ENCODE measurements at regions not wholly inside any gene's neighbourhood (a gene's known extent, or its start where the extent isn't known, plus 50 kb on each side); places are given as distances from the start of the nearest gene placed in this dataset.
"Not testable (repeated sequence)": the region's sequence is repeated elsewhere in the genome, so short reads cannot be mapped to it uniquely, and the experiment has no call there.

DNA sequence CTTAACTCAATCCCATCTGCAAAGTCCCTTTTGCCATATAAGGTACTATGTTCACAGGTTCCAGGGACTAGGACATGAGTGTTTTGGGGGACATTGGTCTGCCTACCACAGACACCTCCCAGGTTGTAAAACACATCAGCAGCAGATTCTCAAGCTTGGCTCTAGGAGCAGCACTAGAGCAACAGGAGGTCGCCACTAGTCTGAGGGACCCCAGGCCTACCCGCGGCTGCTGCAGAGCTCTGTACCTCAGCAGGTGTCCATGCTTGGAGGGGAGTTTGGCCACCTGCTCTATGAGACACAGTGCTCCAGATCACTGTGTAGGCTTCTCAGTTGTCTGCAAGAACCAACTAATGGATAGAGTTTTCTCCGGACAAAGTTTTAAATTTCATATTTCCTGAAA is 262.2 kb upstream of the ARRDC3 start:
- DNase-seq = no peak

DNA sequence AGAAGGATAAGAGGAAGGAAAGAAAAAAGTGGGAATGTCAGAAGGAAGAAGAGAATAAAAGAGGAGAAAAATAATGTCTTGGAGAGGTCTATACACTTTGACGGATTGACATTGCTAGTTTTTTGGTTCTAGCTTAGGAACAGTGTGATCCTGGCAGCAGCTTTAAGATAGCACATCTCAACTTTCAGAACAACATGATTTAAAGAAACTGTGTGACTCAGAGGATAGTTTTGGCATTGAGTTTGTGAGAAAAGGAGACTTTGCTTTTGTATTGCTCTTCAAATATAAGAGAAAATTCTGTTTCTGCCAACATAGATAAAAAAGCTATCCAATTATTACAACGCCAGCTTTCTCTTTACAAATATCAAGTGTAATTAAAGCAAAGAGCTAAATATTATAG is 260.7 kb upstream of the ARRDC3 start:
- DNase-seq = no peak

DNA sequence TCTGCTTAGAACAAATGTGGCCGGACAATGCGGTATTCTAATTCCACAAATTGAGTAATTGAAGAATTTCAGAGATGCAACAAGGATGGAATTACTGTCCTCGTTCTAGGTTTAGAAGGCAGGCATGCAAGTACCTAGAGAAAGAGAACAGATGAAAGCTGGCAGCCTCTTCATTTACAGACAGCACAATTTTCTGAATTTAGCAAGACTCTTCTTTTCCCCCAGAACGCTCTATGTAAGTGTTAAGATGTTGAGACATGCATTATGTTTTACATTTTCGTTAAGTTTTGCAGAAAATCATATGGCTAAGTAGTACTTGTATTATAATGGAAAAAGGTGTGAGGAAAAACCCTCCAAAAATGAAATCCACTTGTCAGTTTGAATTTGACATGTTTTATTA is 259.5 kb upstream of the ARRDC3 start:
- DNase-seq = no peak

DNA sequence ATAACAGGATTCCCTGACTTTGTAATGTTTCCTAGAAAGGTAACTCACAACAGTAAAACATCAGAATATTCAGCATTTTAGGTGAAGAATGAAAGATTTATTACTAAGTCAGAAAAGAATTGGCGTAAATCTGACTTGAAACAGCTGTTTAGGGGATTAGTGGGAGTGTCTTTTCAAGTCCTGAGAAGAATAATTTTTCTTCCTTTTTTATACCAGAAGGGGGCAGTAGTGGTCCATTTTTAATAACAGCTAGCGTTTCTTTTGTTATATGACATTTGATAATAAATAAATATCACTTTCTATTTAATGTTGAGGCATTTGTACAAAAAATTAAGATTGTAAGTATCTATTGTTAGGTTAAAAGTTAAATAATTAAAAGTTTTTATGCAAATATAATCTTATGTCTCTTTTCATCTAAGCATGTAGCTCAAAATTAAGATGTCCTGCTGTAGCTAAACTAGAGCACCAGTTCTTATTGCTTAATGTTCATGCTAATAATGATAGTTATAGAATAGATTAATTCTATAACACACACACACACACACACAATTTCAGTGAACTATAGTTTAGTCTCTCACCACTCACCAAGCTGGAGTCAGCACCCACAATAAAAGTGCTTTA is 258.7 kb upstream of the ARRDC3 start:
- no peak for DNase-seq

DNA sequence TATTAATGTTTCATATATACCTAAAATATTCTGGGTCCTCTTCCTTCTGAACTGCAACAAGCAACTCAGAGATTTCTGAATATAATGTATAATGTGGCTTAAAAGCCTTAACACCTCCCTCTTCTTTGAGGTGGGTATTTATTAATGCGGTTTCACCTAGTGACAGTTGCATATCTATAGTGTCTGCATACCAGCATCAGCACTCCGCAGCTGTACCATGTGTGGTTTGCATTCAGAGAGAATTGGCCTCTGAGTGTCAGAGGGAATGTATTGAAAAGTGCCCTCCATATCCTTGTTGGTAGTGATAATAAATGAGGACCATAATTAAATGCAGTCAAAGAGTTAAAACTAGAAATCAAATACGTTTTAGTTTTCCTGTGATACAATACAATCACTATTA is 256.6 kb upstream of the ARRDC3 start:
- no peak for DNase-seq

DNA sequence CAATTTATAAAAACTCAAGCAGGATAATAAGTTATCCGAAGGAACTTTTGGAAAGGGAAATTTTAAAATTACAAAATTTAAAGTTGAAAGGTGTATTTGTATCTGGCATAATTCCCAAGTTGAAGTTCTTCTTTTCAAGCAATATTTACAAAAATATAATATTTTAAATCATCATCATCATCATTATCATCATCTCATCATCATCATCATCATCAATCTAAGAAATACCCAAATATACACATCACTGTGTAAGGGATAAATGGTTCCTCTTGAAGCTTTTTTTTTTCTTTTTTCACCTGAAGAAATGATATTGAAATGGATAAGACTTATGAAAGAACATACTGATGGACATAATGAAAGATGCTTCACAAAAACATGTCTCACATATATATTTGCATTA is 254.9 kb upstream of the ARRDC3 start:
- no peak for DNase-seq

DNA sequence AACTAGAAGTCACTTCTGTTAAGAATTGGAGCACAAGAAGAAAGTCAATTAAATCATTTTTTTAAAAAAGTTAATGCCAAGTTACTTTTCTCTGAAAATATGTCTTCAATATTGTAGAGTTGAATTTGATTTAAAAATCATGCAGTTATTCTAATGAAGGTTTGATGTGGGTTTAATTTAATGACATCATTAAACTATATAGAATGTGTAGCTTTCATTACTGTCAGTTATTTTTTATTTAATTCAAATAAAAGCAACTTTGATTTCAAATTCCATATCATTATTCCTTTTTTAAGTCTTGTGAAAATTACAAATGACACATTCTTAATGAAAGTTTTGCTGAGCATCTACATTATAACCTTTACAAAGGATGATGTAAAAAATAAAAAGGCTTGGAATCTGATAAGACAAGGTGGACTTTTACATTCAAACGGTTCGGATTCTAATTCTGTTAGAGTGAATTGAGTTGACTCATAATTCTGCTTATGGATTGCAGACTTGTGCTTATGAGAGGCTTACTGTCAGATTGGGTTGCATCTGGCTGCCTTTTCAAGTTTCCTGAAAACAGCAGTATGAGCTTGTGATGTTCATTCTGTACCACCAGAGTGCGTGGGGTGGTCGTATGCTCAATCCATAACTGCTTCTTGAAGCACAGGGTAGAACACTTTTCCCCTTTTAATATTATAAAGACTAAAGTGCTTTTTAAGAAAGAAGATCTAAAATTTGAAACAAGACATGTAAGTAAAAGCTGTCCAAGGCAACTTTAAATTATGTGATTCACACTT is 253.0 kb upstream of the ARRDC3 start:
- no peak for DNase-seq

DNA sequence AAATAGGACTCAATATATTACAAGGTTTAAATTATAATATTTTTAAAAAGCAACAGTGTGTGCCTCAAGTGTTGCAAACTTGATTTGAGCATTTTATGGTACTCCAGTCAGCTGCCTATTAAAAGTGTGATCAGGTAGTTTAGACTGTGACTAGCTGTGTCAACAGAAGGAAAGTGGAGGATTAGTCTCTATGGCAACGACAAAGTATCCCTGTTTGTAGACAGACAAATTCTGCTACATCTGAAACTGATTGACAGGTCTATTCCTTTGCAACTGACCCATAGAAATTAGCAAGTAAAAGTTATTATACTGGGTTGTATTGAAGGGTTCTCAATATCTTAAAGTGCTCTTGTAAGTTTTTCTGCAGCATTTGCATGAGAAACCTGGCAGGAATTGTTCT is 249.8 kb upstream of the ARRDC3 start:
- no peak for DNase-seq

DNA sequence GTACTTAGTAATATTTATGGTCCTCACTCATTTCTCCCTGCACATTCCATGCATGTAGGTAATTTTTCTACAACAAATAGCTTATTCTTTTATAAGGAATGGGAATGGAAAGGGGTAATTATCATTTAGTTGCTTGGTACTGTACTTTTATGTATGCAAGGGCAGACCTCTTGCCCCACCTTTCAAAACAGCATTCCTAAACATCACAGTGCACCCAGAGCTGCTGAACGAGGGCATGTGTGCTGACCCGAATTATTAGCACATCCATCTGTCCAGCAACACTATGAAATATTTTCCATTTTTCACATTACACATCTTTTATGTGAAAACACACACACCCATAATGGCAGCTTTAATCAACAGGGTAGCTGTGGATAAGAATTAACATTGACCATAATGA is 228.6 kb upstream of the ARRDC3 start:
- no peak for DNase-seq

DNA sequence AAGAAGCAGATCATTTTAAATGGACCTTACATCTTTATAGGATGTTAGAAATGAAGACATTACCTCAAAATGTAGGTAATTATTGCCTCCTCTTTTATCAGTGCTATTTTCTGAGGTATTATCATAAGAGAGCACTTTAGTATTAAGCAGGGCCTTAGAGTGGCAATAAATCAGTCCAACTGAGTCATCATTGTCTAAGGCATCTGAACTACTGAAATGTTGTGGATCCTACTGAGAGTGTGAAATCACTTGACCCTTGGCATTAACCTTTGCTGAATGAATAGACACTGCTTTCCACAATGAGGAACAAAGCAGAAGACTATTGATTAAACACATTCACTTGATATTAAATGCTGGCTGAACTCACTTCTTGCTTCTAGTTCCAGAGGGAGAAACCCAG is 224.6 kb upstream of the ARRDC3 start:
- no peak for DNase-seq

DNA sequence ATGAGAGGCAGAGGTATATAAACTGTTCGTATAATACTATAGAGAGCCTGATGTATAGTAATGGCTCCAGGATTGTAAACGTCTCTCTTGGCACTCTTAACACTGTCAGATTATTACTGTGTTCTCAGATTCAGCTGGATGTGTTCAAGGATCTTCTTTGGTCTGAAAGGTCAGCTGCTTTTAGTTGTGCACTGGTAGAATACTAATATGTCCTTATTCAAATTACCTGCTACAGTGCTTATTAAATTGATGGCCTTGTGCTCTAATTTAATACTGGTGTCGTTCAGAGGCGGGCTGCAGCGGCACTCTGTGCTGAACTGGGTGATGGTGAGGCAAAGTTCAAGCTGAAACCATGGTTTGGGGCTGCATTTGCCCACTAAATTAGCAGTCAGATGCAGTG is 216.7 kb upstream of the ARRDC3 start:
- no peak for DNase-seq

DNA sequence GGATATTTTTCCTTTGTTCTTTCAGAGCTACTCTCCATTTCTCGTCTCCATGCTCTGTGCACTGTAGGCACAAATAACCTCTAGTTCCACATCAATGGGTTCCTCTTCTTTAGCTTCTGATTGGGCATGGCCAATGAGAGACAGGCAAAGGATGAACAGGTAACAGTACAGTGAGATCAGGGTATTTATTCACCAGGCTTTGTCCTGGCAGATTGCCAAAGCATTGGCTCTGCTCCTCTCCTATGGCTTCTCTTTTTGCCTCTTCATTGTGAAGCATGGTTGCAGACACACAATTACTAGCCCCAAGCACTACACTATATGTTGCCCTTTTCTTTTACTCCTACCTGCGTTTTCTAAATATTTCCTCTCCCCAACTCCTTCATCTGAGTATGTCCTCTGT is 215.1 kb upstream of the ARRDC3 start:
- DNase-seq = no peak

DNA sequence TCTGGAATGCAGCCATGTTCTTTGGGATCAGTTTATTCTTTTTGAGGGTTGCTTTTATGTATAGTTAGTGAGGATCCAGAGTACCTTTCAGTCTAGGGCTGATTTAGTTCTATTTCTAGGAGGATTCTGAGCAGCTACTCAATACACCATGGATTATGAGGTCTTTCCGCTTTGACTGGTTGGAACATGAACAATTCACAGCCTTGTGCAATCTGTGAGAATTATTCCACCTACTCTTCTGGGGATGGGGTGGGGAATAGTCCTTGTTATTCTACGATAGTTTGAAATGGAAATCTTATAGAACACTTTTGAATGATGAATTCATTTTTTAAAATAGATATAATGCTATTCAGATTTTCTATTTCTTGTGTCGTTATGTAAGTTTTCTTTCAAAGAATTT is 212.3 kb upstream of the ARRDC3 start:
- DNase-seq = no peak

DNA sequence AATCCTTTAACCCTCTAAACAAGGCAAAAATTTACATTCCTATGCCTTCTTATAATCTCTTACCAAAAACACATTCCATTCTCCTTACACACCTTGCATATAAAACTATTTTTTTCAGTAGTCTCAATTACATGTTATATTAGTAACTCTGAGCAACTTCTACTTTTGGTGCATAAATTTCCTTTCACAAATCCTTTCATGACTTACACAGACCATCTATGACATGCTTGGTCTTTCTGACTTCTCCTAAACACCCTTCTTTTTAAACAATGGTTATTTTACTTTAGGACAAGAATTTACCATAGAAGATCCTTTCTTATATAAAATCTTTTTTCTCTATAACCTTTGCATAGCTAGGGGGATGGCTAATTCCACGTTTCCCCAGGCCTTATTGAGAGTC is 208.0 kb upstream of the ARRDC3 start:
- no peak for DNase-seq

DNA sequence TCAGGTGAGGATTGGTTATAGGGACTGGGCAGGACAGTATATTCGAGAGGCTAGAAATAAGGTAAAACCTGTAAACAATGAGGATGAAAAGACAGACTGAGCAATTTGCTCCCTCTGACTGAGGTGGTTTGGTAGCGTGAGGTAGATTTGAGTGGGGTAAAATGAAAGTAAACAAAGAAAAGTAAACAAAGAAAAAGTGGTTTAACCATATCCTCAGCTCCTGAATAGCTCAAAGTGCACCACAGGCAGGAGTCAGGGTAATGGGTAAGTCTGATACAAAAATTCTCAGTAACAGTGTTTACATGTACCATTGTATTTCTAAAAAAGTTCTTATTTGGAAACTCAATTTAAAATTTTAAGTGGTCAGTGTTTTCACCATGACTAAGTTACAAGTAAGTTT is 203.1 kb upstream of the ARRDC3 start:
- no peak for DNase-seq

DNA sequence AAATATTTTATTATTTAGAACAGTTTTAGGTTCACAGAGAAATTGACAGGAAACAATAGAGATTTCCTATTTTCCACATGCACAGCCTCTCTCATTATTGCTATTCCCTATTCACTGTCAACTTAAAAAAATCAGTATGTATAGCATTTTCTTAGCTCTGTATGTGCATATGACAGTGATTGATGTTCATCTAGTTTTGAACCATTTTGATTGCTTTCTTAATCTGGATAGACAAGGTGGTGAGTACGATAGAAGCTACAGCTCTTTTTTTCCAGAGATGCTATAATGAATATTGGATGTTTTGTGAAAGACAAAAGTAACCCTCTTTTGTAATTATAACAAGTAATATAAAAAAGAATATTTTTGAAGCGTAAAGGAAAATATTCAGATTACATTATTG is 201.2 kb upstream of the ARRDC3 start:
- no peak for DNase-seq

DNA sequence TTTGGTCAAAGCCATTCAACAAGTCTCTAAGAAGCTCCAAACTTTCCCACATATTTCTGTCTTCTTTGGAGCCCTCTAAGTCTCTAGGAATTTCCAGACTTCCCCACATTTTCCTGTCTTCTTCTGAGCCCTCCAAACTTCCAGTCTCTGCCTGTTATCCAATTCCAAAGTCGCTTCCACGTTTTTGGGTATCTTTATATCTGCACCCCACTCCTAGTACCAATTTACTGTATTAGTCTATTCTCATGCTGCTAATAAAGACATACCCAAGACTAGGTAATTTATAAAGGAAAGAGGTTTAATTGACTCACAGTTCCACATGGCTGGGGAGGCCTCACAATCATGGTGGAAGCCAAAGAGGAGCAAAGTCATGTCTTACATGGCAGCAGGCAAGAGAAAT is 182.9 kb upstream of the ARRDC3 start:
- DNase-seq = not testable (repeated sequence)

DNA sequence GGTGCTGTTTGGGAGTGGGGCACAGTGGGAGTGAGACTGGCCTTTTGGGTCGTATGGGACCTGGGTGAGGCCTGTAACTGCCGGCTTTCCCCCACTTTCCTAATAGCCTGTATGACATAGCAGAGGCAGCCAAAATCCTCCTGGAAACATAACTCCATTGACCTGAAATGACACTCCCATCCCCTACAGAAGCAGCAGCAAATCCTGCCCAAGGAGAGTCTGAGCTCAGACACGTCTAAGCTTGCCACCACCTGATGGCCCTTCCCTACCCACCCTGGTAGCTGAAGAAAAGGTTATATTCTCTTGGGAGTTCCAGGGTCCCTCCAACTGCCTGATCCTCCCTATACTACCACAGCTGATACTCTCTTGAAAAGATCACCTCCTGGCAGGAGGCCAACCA is 179.8 kb upstream of the ARRDC3 start:
- DNase-seq = no peak

DNA sequence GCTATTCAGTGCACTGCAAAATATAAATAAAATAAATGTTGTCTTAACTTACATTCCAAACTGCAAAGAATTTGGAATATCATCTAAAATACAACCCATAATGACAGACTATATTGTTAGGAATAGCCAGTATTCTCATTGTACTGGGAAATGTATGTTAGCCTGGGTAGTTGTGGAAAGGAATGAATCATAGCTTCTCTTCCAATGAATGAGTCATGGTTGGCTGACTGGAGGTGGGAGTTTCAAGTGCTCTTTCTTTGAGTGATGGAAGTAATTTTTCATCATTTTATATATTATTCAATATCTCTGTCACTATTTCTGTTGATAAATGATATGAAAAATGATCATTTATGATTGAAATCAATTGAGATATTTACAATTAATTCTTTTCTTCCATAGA is 158.6 kb upstream of the ARRDC3 start:
- no peak for DNase-seq

DNA sequence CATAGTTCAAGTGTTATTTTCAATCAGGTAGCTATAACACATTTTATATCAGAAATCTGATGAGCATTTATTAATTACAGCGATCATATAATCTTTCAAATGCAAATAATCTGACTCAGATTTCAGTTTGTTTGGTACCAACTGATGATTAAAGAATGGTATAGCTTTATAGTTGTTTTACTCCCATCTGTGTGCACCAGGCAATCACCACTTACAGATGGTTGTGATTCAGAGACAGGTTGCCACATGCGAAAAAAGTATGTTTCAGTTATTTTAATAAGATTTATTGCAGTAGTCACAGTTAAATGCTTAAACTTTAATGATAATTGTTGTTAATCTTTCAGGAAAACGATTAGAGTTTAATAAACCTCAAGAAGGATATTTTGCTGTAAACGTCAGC is 155.1 kb upstream of the ARRDC3 start:
- DNase-seq = no peak

DNA sequence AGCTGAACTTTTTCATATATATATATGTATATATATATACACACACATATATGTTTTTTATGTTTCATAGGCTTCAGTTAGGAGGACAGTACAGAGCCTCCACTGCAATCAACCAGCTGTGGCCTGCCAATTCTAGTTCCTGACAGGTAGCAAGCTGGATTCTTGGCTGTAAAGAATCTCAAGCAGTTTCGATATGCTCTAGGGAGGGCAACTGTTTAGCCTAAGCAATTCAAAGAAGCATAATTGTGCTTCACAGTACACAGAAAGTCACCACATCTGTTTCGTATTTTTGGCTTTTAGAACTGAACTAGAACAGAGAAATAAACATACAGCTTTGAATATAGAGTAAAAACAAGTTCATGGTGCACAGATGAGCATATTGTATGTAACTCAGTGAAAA is 152.4 kb upstream of the ARRDC3 start:
- DNase-seq = no peak

DNA sequence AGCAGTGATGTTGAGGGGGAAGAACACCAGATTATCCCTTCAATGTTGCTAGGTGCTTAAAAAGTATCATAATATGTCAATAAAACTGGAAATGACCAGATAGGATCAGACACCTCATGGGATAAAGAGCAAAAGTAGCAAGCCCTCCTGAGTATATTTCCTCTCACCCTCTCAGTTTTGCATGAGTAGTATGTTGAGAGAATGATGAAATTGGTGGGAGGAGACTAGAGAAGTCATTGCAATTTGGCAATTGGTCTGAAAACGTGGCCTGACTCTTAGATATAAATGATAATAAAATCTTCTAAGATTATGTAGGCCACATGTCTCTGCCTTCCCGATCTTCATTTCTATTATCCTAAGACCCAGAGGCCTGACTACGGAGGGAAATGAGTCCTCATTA is 151.2 kb upstream of the ARRDC3 start:
- DNase-seq = no peak

DNA sequence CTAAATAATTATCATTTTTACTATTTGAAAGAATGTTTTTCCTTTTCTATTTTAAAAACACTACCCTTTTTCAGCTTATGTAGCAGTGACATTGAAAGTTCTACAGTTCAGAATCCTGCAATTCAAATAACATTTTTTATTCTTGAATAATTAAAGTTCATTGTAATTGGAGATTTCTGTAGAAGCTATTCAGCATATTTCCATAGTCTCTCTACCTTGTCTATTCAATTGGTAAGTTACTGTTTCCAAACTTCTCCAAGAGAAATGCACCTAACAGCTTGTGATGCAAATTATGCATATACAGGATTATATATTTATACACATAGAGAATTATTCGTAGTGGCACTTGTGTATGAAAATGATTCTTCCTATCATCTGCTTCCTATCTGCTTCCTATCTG is 149.7 kb upstream of the ARRDC3 start:
- no peak for DNase-seq

DNA sequence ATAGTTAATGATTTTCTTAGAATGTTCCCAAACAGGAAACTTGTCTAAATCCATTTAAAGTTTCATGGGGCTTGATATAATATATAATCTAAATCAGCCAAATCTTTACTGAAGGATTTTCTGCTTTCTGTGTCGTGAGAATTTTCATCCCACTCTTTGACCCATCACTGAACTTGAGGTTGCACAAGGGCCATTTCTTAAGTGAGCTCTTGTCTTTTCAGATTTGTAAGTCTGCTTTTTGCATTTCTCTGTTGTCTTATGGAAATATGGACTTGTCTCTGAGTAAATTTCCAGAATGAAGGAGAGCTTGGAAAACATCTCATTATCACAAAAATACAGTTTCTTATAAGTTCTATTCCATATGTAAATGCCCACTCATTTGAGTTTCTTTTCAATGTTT is 149.2 kb upstream of the ARRDC3 start:
- DNase-seq = no peak
